Esophagus (tissue), 2 donors: ENCODE measurements at regions not wholly inside any gene's neighbourhood (a gene's known extent, or its start where the extent isn't known, plus 50 kb on each side); places are given as distances from the start of the nearest gene placed in this dataset.
"Not testable (repeated sequence)": the region's sequence is repeated elsewhere in the genome, so short reads cannot be mapped to it uniquely, and the experiment has no call there.

Experiments
- H3K27ac ChIP-seq, 2 donors: one replicate each; pipeline ENCODE4 v1.5.1; 2013; ENCODE audit warnings: low read depth in 2 of 2, mild to moderate bottlenecking in 2 of 2, inconsistent platforms in 1 of 2, low read length in 1 of 2, moderate library complexity in 1 of 2
- H3K27me3 ChIP-seq, 2 donors: one replicate each; pipeline ENCODE4 v1.6.1; 2013; ENCODE audit warnings: low read length in 2 of 2, control low read depth in 1 of 2, mild to moderate bottlenecking in 1 of 2; ENCODE audit not compliant: insufficient read depth in 2 of 2, control insufficient read depth in 1 of 2
- H3K36me3 ChIP-seq, 2 donors: one replicate each; pipeline ENCODE4 v1.6.1; 2013; ENCODE audit warnings: low read length in 1 of 2; ENCODE audit not compliant: control insufficient read depth in 2 of 2, insufficient read depth in 2 of 2
- H3K4me1 ChIP-seq, 2 donors: one replicate each; pipeline ENCODE4 v1.6.1; 2013; ENCODE audit warnings: low read length in 1 of 2; ENCODE audit not compliant: control insufficient read depth in 2 of 2, insufficient read depth in 2 of 2
- H3K4me3 ChIP-seq, 2 donors: one replicate each; pipeline ENCODE4 v1.5.1; 2013; ENCODE audit warnings: low read length in 2 of 2, mild to moderate bottlenecking in 2 of 2, low read depth in 1 of 2, moderate library complexity in 1 of 2
- H3K9me3 ChIP-seq, 2 donors: one replicate each; pipeline ENCODE4 v1.6.1; 2013; ENCODE audit warnings: mild to moderate bottlenecking in 2 of 2, low read depth in 1 of 2, low read length in 1 of 2, moderate library complexity in 1 of 2; ENCODE audit not compliant: control insufficient read depth in 2 of 2, insufficient read depth in 1 of 2
- WGBS, 2 donors: extraction: QIAGEN DNeasy Blood & Tissue Kit; methylation state at CpG; one replicate each; pipeline ENCODE4 v1.1.7; 2013; 5-methylcytosine and 5-hydroxymethylcytosine counted together
- donor health status: healthy with polysubstance abuse.
- donor health status: Bipolar disorder and iron deficiency.

DNA sequence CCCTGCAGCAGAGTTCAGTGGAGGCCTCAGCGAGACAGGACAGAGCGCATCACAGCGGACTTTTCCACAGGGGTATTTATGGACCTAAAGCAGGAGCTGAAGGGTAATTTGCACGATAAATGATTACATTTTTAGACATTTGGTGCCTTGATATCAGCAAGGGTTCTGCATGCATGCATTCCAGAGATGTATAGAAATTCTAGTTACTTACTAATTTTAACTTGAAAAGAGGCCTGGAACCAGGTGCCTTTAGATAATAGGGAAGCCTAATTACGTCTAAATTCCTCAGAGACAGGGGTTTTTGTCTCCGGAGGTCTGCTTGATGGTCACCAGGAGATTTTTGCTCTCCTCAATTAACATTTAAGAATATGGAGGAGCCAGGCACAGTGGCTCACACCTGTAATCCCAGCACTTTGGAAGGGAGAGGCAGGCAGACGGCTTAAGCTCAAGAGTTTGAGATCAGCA, 79.8 kb upstream of the MFGE8 start:
- 81 to 87% methylated on average over 7 of the region's 7 CpGs for WGBS, 2 donors
- Histone ChIP-seq H3K27ac (no peak overlapping the region), H3K4me1 (no peaks in the 10 kb centered on the region), H3K9me3 (no peaks in the 10 kb centered on the region), H3K4me3 (no peak overlapping the region), H3K27me3 (no peaks in the 10 kb centered on the region), H3K36me3 (no peaks in the 10 kb centered on the region)

DNA sequence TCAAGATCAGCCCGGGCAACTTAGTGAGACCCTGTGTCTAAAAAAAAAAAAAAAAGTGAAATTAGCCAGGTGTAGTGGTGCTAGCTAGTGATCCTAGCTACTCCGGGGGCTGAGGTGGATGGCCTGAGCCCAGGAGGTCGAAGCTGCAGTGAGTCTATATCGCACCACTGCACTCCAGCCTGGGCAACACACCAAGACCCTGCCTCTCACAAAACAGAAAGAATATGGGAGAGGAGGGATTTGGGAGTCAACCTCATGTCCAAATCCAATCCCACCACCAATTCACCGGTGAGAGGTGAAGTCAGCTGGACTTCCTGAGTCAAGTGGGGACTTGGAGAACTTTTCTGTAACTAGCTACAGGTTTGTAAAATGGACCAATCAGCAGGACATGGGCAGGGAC, 80.5 kb upstream of the MFGE8 start:
- H3K27me3 ChIP-seq, result no peaks in the 10 kb centered on the region
- no peak overlapping the region for H3K4me3 ChIP-seq
- H3K27ac ChIP-seq, result no peak overlapping the region
- H3K4me1 ChIP-seq, result no peaks in the 10 kb centered on the region
- H3K36me3 ChIP-seq, result no peaks in the 10 kb centered on the region
- WGBS, 2 donors, result 87 to 89% methylated on average over 5 of the region's 5 CpGs
- H3K9me3 ChIP-seq, result no peaks in the 10 kb centered on the region

DNA sequence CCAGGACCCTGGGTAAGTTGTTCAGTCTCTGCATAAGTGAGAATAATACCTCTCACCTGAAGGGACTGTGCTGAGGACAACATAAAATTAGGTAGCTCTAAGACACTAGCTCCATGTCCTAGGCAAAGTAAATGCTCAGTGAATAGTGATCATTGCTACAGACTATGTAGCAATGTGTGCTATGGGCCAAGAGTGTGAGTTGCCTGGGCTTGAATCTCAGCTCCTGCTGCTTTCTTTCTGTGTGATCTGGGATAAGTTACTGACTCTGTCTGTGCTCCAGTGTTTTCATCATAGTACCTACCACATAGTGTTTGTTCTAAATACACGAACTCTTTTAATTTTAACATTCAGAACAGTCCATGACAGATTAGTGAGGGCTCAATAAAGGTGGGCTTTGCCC, 81.1 kb upstream of the MFGE8 start:
- WGBS, 2 donors, result 76 to 84% methylated on average over 1 of the region's 1 CpG
- Histone ChIP-seq H3K36me3 (no peaks in the 10 kb centered on the region), H3K27me3 (no peaks in the 10 kb centered on the region), H3K4me1 (no peaks in the 10 kb centered on the region), H3K27ac (no peak overlapping the region), H3K4me3 (no peak overlapping the region), H3K9me3 (no peaks in the 10 kb centered on the region)

DNA sequence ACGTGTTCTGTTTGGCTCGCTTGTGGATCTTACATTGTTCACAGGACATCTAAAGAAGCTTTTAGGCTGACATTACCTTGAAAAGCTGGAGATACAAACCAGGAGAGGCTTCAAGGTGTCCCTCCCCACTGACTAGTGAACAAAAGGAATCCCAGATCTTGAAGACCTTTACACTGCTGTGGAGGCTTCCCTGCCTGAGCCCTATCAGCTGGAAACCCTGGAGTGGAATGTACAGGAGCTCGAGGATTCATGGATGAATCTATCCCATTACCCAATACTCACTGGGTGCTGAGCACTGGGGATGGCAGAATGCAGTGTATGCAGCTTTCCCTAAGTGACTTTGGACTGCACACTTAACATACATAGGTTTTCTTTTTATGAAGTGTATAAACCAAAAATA, 82.3 kb upstream of the MFGE8 start:
- WGBS, 2 donors, result 68 to 71% methylated on average over 3 of the region's 3 CpGs
- Histone ChIP-seq H3K9me3 (no peaks in the 10 kb centered on the region), H3K4me3 (no peak overlapping the region), H3K36me3 (no peaks in the 10 kb centered on the region), H3K27ac (no peak overlapping the region), H3K4me1 (no peaks in the 10 kb centered on the region), H3K27me3 (no peaks in the 10 kb centered on the region)

DNA sequence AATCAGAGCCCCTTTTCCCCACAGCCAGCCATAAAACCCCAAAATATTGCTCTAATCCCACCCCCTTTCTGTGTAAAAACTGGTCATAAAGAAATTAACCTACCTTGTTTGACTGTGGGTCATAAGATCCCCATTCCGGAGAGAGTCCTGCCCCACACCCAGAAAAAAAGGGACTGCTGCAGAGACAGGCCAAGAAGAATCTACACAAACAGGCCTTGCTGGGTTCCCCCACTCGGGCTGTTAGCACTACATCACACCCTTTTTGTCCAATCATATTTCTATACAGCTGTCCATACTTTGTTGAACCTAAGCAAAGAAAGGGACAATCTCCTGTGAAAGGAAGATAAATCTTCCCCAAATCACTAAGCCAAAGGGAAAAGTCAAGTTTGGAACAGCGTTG, 84.4 kb upstream of the MFGE8 start:
- 83 to 86% methylated on average over 3 of the region's 3 CpGs for WGBS, 2 donors

DNA sequence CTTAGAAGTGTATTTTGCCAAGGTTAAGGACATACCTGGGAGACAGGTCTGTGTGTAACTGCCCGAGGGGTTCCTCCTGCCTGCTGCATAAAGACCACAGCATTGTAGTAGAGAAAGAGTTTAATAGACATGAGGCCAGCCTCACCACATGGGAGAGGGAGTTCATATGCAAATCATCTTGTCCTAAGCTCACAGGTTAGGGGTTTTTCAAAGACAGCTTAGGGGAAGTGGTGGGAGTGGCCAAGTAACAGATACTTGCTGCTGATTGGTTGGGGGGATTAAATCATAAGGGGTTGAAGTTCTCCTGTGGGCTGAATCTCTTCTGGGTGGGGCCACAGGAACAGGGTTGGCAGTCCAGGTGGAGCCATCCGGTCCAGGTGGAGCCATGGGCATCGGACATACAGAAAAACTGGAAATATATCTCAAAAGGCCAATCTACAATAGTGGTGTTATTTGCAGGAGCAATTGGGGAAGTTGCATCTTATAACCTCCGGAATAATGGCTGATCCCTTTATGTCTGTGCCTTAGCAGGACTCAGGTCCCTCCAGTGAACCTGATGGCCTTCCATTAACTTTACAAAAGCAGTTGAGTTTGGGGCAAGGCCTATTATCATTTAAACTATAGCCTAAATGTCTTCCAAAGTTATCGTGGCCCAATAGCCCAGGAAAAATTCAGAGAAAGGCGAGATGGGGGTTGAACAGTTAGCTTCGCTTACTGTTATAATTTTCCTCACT, 86.0 kb upstream of the MFGE8 start:
- no peak overlapping the region for H3K27ac ChIP-seq
- no peaks in the 10 kb centered on the region for H3K36me3 ChIP-seq
- 85 to 86% methylated on average over 7 of the region's 7 CpGs for WGBS, 2 donors
- H3K4me3 ChIP-seq, result no peak overlapping the region
- H3K4me1 ChIP-seq, result no peaks in the 10 kb centered on the region
- H3K9me3 ChIP-seq, result no peaks in the 10 kb centered on the region
- H3K27me3 ChIP-seq, result no peaks in the 10 kb centered on the region

More for the DNA sequence above, 84.4 kb upstream of the MFGE8 start:
- H3K36me3 ChIP-seq, result no peaks in the 10 kb centered on the region
- H3K9me3 ChIP-seq, result no peaks in the 10 kb centered on the region
- no peak overlapping the region for H3K4me3 ChIP-seq
- no peaks in the 10 kb centered on the region for H3K27me3 ChIP-seq
- H3K4me1 ChIP-seq, result no peaks in the 10 kb centered on the region
- no peak overlapping the region for H3K27ac ChIP-seq

DNA sequence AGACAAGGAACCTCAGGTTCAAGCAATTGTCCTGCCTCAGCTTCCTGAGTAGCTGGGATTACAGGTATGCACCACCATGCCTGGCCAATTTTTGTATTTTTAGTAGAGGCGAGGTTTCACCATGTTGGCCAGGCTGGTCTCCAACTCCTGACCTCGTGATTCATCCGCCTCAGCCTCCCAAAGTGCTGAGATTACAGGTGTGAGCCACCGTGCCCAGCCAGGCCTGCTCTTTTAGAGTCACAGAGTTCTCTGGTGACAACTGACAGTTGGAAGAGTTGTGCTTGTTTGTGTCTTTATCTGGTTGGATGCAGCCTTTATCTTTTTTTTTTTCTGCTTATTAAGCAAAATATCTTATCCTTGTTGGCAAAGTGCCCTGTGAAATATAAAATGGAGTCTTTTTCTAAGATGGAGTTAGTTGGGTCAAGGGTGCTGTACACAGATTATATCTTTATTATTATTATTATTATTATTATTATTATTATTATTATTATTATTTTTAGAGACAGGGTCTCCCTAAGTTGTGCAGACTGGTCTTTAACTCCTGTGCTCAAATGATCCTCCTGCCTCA, 86.5 kb upstream of the ABHD2 start:
- 83 to 89% methylated on average over 4 of the region's 4 CpGs for WGBS, 2 donors
- not testable (repeated sequence) for H3K9me3 ChIP-seq, H3K27me3 ChIP-seq, H3K36me3 ChIP-seq, H3K4me3 ChIP-seq, H3K4me1 ChIP-seq, H3K27ac ChIP-seq

DNA sequence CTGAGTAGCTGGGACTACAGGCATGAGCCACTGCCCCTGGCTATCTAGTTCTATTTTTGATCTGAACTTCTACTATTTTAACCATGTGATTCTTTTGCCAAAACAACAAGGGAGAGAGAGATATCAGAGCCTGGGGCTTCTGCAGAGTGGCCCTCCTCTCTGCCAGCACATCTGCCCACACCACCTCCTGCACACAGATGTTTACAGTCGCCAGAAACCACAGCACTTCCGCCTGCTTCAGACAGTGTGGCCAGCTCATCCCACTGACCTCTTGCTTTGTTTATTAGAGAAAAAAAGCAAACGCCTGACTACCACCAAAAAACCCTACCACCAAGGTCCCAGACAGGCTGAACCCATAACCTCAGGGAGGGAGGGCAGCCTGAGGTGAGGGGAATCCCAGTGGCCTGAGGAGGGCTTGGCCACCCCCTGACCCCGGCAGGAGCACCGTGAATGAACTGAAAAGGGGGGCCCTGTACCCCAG, 85.9 kb upstream of the ABHD2 start:
- WGBS, 2 donors, result 35 to 40% methylated on average over 5 of the region's 5 CpGs
- Histone ChIP-seq H3K27ac (no peak overlapping the region), H3K36me3 (no peaks in the 10 kb centered on the region), H3K4me1 (peaks cover 0 to 2% of the 10 kb centered on the region in 2 donors), H3K27me3 (no peaks in the 10 kb centered on the region), H3K9me3 (no peaks in the 10 kb centered on the region), H3K4me3 (no peak overlapping the region)

DNA sequence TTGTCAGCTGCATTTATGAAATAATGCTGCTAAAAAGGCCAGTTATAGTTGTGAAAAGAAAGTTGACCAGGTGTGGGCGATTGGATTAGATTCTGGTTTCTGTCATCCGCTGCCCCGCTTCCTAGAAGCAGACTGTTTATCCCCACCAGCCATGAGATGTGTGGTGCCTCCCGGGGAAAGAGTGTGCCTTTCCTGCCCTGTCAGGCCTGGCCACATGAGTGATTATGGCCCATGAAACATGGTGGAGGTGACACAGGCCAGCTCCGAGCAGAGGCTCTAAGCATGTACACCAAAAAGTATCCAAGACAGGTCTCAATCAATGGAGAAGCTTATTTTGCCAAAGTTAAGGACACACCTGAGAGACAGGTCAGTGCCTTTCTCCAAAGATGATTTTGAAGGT, 85.4 kb upstream of the ABHD2 start:
- 75 to 78% methylated on average over 5 of the region's 5 CpGs for WGBS, 2 donors
- no peaks in the 10 kb centered on the region for H3K9me3 ChIP-seq
- no peak overlapping the region for H3K27ac ChIP-seq
- H3K27me3 ChIP-seq, result no peaks in the 10 kb centered on the region
- no peak overlapping the region for H3K4me3 ChIP-seq
- no peaks in the 10 kb centered on the region for H3K36me3 ChIP-seq
- peaks cover 0 to 2% of the 10 kb centered on the region in 2 donors for H3K4me1 ChIP-seq
